Neuronal stem cell (in vitro differentiated cells): ENCODE measurements at regions not wholly inside any gene's neighbourhood (a gene's known extent, or its start where the extent isn't known, plus 50 kb on each side); places are given as distances from the start of the nearest gene placed in this dataset.

Source experiments
- DNase-seq: peaks from one replicate; pipeline ENCODE4 v3.0.0-alpha.2; 2013; ENCODE audit warnings: low spot score
- H2AFZ ChIP-seq: one replicate; pipeline ENCODE4 v1.6.1; 2013; ENCODE audit warnings: mild to moderate bottlenecking, low read length, inconsistent platforms
- H2AK5ac ChIP-seq: 2 replicates; pipeline ENCODE4 v1.6.1; 2013; ENCODE audit warnings: low read depth, mild to moderate bottlenecking, inconsistent platforms, low read length, moderate library complexity, mixed read lengths
- H2BK120ac ChIP-seq: 2 replicates; pipeline ENCODE4 v1.6.1; 2013; ENCODE audit warnings: low read depth, mild to moderate bottlenecking, inconsistent platforms, low read length, moderate library complexity, mixed read lengths
- H2BK12ac ChIP-seq: one replicate; pipeline ENCODE4 v1.6.1; 2013; ENCODE audit warnings: low read length, inconsistent platforms
- H2BK15ac ChIP-seq: 2 replicates; pipeline ENCODE4 v1.6.1; 2013; ENCODE audit warnings: mild to moderate bottlenecking, low read length, inconsistent platforms, mixed read lengths
- H2BK5ac ChIP-seq: one replicate; pipeline ENCODE4 v1.6.1; 2013; ENCODE audit warnings: inconsistent platforms, mild to moderate bottlenecking, low read length, moderate library complexity
- H3K14ac ChIP-seq: one replicate; pipeline ENCODE4 v1.6.1; 2013; ENCODE audit warnings: low read length, inconsistent platforms
- H3K18ac ChIP-seq: 2 replicates; pipeline ENCODE4 v1.6.1; 2013; ENCODE audit warnings: low read length, inconsistent platforms
- H3K23ac ChIP-seq: 2 replicates; pipeline ENCODE4 v1.6.1; 2013; ENCODE audit warnings: low read depth, mild to moderate bottlenecking, mixed read lengths, low read length, inconsistent platforms; ENCODE audit not compliant: poor library complexity
- H3K27ac ChIP-seq: replicated peaks from 3 replicates; pipeline ENCODE4 v1.5.1; 2013; ENCODE audit warnings: low read length, inconsistent platforms
- H3K27me3 ChIP-seq, 3 experiments: 2 replicates each; pipeline ENCODE4 v1.6.1; 2013; ENCODE audit warnings: low read length in 3 of 3, mild to moderate bottlenecking in 2 of 3, inconsistent platforms in 1 of 3, low read depth in 1 of 3, mixed read lengths in 1 of 3, moderate library complexity in 1 of 3; ENCODE audit not compliant: control insufficient read depth in 3 of 3, insufficient read depth in 3 of 3
- H3K36me3 ChIP-seq, 2 donors: replicated peaks in 1 of 2; 2 replicates each; pipeline ENCODE4 v1.6.1; 2013; ENCODE audit warnings: low read length in 2 of 2; ENCODE audit not compliant: control insufficient read depth in 2 of 2, insufficient read depth in 2 of 2
- H3K4ac ChIP-seq: 2 replicates; pipeline ENCODE4 v1.6.1; 2013; ENCODE audit warnings: inconsistent platforms, mild to moderate bottlenecking, low read length, moderate library complexity
- H3K4me1 ChIP-seq, 2 donors: 1 replicate in 1 of 2; 2 replicates in 1 of 2; pipeline ENCODE4 v1.6.1; 2013; ENCODE audit warnings: low read length in 2 of 2, low read depth in 1 of 2; ENCODE audit not compliant: control insufficient read depth in 2 of 2, insufficient read depth in 1 of 2
- H3K4me2 ChIP-seq: one replicate; pipeline ENCODE4 v1.6.1; 2013; ENCODE audit warnings: mild to moderate bottlenecking, low read length, inconsistent platforms; ENCODE audit not compliant: insufficient read depth, poor library complexity, severe bottlenecking
- H3K4me3 ChIP-seq, 2 donors: 2 replicates each; pipeline ENCODE4 v1.5.1; 2013; ENCODE audit warnings: low read length in 2 of 2, mild to moderate bottlenecking in 2 of 2, inconsistent platforms in 1 of 2, moderate library complexity in 1 of 2
- H3K79me1 ChIP-seq: one replicate; pipeline ENCODE4 v1.6.1; 2013; ENCODE audit warnings: low read depth, mild to moderate bottlenecking, inconsistent platforms, low read length, moderate library complexity
- H3K9ac ChIP-seq: one replicate; pipeline ENCODE4 v1.6.1; 2013; ENCODE audit warnings: mild to moderate bottlenecking, low read depth, low read length, inconsistent platforms; ENCODE audit not compliant: poor library complexity
- H3K9me3 ChIP-seq, 2 donors: replicated peaks in 1 of 2; 2 replicates each; pipeline versions ENCODE3 to v1.6.1; 2013; ENCODE audit warnings: low read length in 2 of 2, mild to moderate bottlenecking in 2 of 2, inconsistent platforms in 1 of 2, low read depth in 1 of 2, mixed read lengths in 1 of 2, moderate library complexity in 1 of 2; ENCODE audit not compliant: control insufficient read depth in 2 of 2, insufficient read depth in 1 of 2
- H4K8ac ChIP-seq: one replicate; pipeline ENCODE4 v1.6.1; 2013; ENCODE audit warnings: low read depth, mild to moderate bottlenecking, inconsistent platforms, low read length, moderate library complexity
- H4K91ac ChIP-seq: one replicate; pipeline ENCODE4 v1.6.1; 2013; ENCODE audit warnings: low read length, low read depth, mild to moderate bottlenecking, inconsistent platforms; ENCODE audit not compliant: poor library complexity
- WGBS, 2 donors: extraction: QIAGEN DNeasy Blood & Tissue Kit; methylation state at CpG; one replicate each; pipeline ENCODE4 v1.1.7; 2013; ENCODE audit warnings: missing lambda C conversion rate in 2 of 2, mixed read lengths in 1 of 2; ENCODE audit not compliant: insufficient read length in 2 of 2, insufficient replicate concordance in 1 of 2; ENCODE audit errors: extremely low coverage in 2 of 2; 5-methylcytosine and 5-hydroxymethylcytosine counted together

- no peaks in the 10 kb centered on the region for H3K79me1 ChIP-seq
- no peaks in the 10 kb centered on the region for H3K4me1 ChIP-seq
- no peak overlapping the region for H3K9ac ChIP-seq
- no peak for DNase-seq
- no peak overlapping the region for H3K27ac ChIP-seq
- H4K8ac ChIP-seq = no peak overlapping the region
- H2BK12ac ChIP-seq = no peak overlapping the region
- no peak overlapping the region for H2AK5ac ChIP-seq
- no peak overlapping the region for H3K4me3 ChIP-seq
- no peak overlapping the region for H2AFZ ChIP-seq
- H3K9me3 ChIP-seq = no peaks in the 10 kb centered on the region
- H3K27me3 ChIP-seq = no peaks in the 10 kb centered on the region
- no peaks in the 10 kb centered on the region for H3K36me3 ChIP-seq
- no peak overlapping the region for H2BK120ac ChIP-seq
- H3K18ac ChIP-seq = no peak overlapping the region
- no peak overlapping the region for H4K91ac ChIP-seq
- no CpG with 5 or more reads among the region's 1 CpG for WGBS, 2 donors
- H3K23ac ChIP-seq = no peak overlapping the region
- no peak overlapping the region for H3K4ac ChIP-seq
- no peak overlapping the region for H2BK15ac ChIP-seq
- no peak overlapping the region for H3K4me2 ChIP-seq
- H3K14ac ChIP-seq = no peak overlapping the region
- no peak overlapping the region for H2BK5ac ChIP-seq
Measured at GRCh38 chr9:12988258-12988657, 213.4 kb downstream of the LURAP1L start.

GRCh38 chr9:12989669-12990068 lies 214.8 kb downstream of the LURAP1L start:
- H4K91ac ChIP-seq = no peak overlapping the region
- no peak overlapping the region for H3K4ac ChIP-seq
- no peak overlapping the region for H3K14ac ChIP-seq
- no peaks in the 10 kb centered on the region for H3K9me3 ChIP-seq
- H3K4me2 ChIP-seq = no peak overlapping the region
- H3K18ac ChIP-seq = no peak overlapping the region
- no peak overlapping the region for H3K23ac ChIP-seq
- H3K27me3 ChIP-seq = no peaks in the 10 kb centered on the region
- no peak overlapping the region for H2BK12ac ChIP-seq
- no peak overlapping the region for H2AK5ac ChIP-seq
- H2BK15ac ChIP-seq = no peak overlapping the region
- no peak overlapping the region for H3K9ac ChIP-seq
- no peak overlapping the region for H2AFZ ChIP-seq
- no peak overlapping the region for H4K8ac ChIP-seq
- DNase-seq = no peak
- no peak overlapping the region for H3K27ac ChIP-seq
- H2BK120ac ChIP-seq = no peak overlapping the region
- H2BK5ac ChIP-seq = no peak overlapping the region
- H3K36me3 ChIP-seq = no peaks in the 10 kb centered on the region
- no peak overlapping the region for H3K4me3 ChIP-seq
- no peaks in the 10 kb centered on the region for H3K79me1 ChIP-seq
- no peaks in the 10 kb centered on the region for H3K4me1 ChIP-seq

GRCh38 chr9:12993466-12993865 lies 218.6 kb downstream of the LURAP1L start:
- H3K36me3 ChIP-seq = no peaks in the 10 kb centered on the region
- no peaks in the 10 kb centered on the region for H3K4me1 ChIP-seq
- H2BK120ac ChIP-seq = no peak overlapping the region
- H3K27me3 ChIP-seq = no peaks in the 10 kb centered on the region
- H4K91ac ChIP-seq = no peak overlapping the region
- DNase-seq = no peak
- no peak overlapping the region for H2BK15ac ChIP-seq
- H2BK5ac ChIP-seq = no peak overlapping the region
- H3K27ac ChIP-seq = no peak overlapping the region
- H3K18ac ChIP-seq = no peak overlapping the region
- WGBS, 2 donors = no CpG with 5 or more reads among the region's 2 CpGs
- H3K9me3 ChIP-seq = no peaks in the 10 kb centered on the region
- H3K4me2 ChIP-seq = no peak overlapping the region
- no peak overlapping the region for H2BK12ac ChIP-seq
- no peak overlapping the region for H2AK5ac ChIP-seq
- no peak overlapping the region for H4K8ac ChIP-seq
- no peak overlapping the region for H3K23ac ChIP-seq
- no peak overlapping the region for H3K4me3 ChIP-seq
- no peak overlapping the region for H3K4ac ChIP-seq
- no peak overlapping the region for H2AFZ ChIP-seq
- H3K9ac ChIP-seq = no peak overlapping the region
- H3K14ac ChIP-seq = no peak overlapping the region
- no peaks in the 10 kb centered on the region for H3K79me1 ChIP-seq

- Histone ChIP-seq H3K27ac (no peak overlapping the region), H4K8ac (no peak overlapping the region), H3K18ac (no peak overlapping the region), H2BK120ac (no peak overlapping the region), H3K27me3 (no peaks in the 10 kb centered on the region), H2BK12ac (no peak overlapping the region), H4K91ac (no peak overlapping the region), H3K4ac (no peak overlapping the region), H3K23ac (no peak overlapping the region), H2AK5ac (no peak overlapping the region), H3K9me3 (no peaks in the 10 kb centered on the region), H3K4me3 (no peak overlapping the region), H2BK15ac (no peak overlapping the region), H3K79me1 (no peaks in the 10 kb centered on the region), H3K14ac (no peak overlapping the region), H2BK5ac (no peak overlapping the region), H3K9ac (no peak overlapping the region), H3K4me2 (no peak overlapping the region), H3K4me1 (no peaks in the 10 kb centered on the region), H3K36me3 (no peaks in the 10 kb centered on the region), H2AFZ (no peak overlapping the region)
- no CpG with 5 or more reads among the region's 3 CpGs for WGBS, 2 donors
- no peak for DNase-seq
Measured at GRCh38 chr9:12997009-12997408, 222.2 kb downstream of the LURAP1L start.
